Left lung (tissue), 4 donors: ENCODE measurements at regions not wholly inside any gene's neighbourhood (a gene's known extent, or its start where the extent isn't known, plus 50 kb on each side); places are given as distances from the start of the nearest gene placed in this dataset.

Source experiments
- ATAC-seq: fragments of 200-7000 bp; cut with Tn5 transposase; one replicate; pipeline ENCODE4 v1.9.1; 2020; ENCODE audit warnings: moderate library complexity
- DNase-seq, 4 donors: peaks; one replicate each; pipeline ENCODE4 v3.0.0-alpha.2; 2013 to 2020
- H3K27ac ChIP-seq, 2 donors: fragments of 200-600 bp; sonication (generic) in 1 of 2; one replicate each; pipeline versions ENCODE4 v1.5.0 to v1.8.0; 2020 to 2021
- H3K27me3 ChIP-seq, 2 donors: fragments of 200-600 bp; sonication (generic) in 1 of 2; one replicate each; pipeline versions ENCODE4 v1.5.0 to v1.8.0; 2020 to 2021
- H3K36me3 ChIP-seq, 2 donors: fragments of 200-600 bp; sonication (generic) in 1 of 2; one replicate each; pipeline versions ENCODE4 v1.5.0 to v1.8.0; 2020 to 2021
- H3K4me1 ChIP-seq, 2 donors: fragments of 200-600 bp; one replicate each; pipeline ENCODE4 v1.8.0; 2021
- H3K4me3 ChIP-seq, 2 donors: fragments of 200-600 bp; sonication (generic) in 1 of 2; one replicate each; pipeline versions ENCODE4 v1.5.0 to v1.8.0; 2020 to 2021; ENCODE audit warnings: mild to moderate bottlenecking in 1 of 2
- H3K9me3 ChIP-seq, 2 donors: fragments of 200-600 bp; sonication (generic) in 1 of 2; one replicate each; pipeline versions ENCODE4 v1.5.0 to v1.8.0; 2020 to 2021
- intact Hi-C, 2 donors: fragments of 100-400 bp; cut with DNase I; formaldehyde crosslinking; loops; one replicate each; pipeline versions ENCODE4 v1.11.2 to v1.14.2; 2022
- TF ChIP-seq, protein P1 (sequence below), 2 donors: fragments of 200-600 bp; sonication (generic) in 1 of 2; IDR thresholded peaks; one replicate each; pipeline versions ENCODE4 v1.5.0 to v1.8.0; 2021; ENCODE audit warnings: antibody characterized with exemption in 2 of 2
- donor health status: DM: no; HTN: yes; CAD: no.
- donor health status: DM: no; HTN: no; CAD: no.

DNA sequence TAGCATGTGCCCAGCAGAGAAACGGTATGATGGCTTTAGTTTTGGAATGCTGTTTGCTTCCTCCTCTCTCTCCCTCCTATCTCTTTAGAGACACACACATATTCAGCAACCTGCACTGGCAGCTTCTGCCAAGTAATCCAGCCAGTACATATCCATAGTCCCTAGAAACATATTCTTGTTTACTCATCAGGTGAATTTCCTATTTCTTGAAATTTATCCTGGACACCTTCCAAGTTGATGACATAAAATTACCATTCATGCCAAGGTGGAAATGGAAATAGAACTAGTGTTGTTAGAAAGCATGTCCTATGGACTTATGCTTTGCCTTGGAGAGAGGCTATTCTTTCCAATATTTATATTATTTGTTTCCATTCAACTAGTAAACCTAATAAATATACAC is 50.9 kb upstream of the RGPD4 start:
- H3K9me3 ChIP-seq = no peaks in the 10 kb centered on the region
- H3K4me1 ChIP-seq = no peaks in the 10 kb centered on the region
- DNase-seq = no peak
- no peak overlapping the region for H3K27ac ChIP-seq
- intact Hi-C loops = no loop called here
- no peak overlapping the region for H3K4me3 ChIP-seq
- H3K36me3 ChIP-seq = no peaks in the 10 kb centered on the region
- H3K27me3 ChIP-seq = no peaks in the 10 kb centered on the region
- TF ChIP-seq, protein P1, sequence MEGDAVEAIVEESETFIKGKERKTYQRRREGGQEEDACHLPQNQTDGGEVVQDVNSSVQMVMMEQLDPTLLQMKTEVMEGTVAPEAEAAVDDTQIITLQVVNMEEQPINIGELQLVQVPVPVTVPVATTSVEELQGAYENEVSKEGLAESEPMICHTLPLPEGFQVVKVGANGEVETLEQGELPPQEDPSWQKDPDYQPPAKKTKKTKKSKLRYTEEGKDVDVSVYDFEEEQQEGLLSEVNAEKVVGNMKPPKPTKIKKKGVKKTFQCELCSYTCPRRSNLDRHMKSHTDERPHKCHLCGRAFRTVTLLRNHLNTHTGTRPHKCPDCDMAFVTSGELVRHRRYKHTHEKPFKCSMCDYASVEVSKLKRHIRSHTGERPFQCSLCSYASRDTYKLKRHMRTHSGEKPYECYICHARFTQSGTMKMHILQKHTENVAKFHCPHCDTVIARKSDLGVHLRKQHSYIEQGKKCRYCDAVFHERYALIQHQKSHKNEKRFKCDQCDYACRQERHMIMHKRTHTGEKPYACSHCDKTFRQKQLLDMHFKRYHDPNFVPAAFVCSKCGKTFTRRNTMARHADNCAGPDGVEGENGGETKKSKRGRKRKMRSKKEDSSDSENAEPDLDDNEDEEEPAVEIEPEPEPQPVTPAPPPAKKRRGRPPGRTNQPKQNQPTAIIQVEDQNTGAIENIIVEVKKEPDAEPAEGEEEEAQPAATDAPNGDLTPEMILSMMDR (IDR thresholded peaks at IDR 0.05) = no peak
- ATAC-seq = no peak

DNA sequence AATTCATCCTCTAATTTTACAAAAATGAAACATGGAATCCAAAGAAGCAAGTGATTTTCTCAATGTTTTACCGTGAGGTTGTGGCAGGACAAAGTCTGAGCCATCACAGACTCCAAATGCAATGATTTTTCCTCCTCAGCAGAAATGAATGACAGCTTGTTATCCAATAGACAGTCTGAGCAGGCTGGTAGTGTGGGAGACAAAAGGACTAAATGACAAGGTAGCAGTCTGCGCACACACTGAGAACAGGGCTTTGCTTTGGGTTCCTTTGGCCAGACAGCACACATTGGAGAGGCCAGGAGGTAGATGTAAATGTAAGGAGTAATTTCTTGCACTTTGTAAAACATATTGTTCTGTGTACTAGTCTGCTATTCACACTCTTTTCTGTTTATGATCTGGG is 50.3 kb upstream of the RGPD4 start:
- intact Hi-C loops = no loop called here
- no peak for DNase-seq
- TF ChIP-seq, protein P1 (IDR thresholded peaks at IDR 0.05) = no peak
- H3K9me3 ChIP-seq = no peaks in the 10 kb centered on the region
- no peak for ATAC-seq
- no peak overlapping the region for H3K27ac ChIP-seq
- no peaks in the 10 kb centered on the region for H3K4me1 ChIP-seq
- no peaks in the 10 kb centered on the region for H3K27me3 ChIP-seq
- no peaks in the 10 kb centered on the region for H3K36me3 ChIP-seq
- H3K4me3 ChIP-seq = no peak overlapping the region
